ENCODE measurements at regions not wholly inside any gene's neighbourhood (a gene's known extent, or its start where the extent isn't known, plus 50 kb on each side); places are given as distances from the start of the nearest gene placed in this dataset.

DNA sequence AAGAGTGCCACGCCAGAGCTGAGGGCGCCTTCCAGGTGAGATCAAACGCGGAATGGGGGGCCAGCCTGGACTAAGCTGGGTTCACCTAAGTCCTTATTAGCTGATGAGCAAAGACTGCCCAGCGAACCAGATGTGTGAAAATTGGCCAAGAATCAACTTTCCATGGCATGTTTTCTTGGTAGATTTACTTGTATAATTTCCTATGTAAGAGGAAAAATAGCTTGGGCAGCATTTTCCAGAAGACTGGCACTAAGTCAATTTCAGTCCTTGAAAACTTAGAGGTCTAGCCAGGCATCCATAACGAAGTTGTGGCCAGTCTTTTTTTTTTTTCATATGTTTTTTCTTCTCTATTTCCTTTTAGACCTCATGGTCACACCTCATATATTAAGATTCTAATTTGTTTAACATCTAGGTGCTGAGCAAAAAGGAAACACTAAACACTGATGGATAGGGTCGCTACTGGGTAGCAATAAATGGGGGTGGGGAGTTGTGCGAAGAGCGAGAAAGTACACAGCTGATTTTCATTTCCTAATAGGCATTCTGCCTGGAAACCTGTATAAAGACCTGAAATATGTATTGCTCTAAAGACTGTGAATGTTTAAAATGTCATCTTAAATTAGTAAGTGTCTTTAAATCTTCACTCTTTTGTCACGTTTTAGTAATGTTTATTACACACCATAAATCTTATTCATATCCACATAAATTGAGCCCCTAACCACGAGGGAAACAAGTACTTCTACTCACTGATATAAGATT is 188.8 kb downstream of the CD83 start:
- Mint-ChIP-seq H3K27ac (no peak overlapping the region), H3K27me3 (peaks cover 10 to 18% of the 10 kb centered on the region in 2 donors), H3K4me1 (ENCODE audit: low read depth in 2 of 2) (no peaks in the 10 kb centered on the region), H3K36me3 (no peaks in the 10 kb centered on the region), H3K9me3 (no peaks in the 10 kb centered on the region), H3K4me3 (no peak overlapping the region)
- DNase-seq (ENCODE audit: low spot score) (no peak), ATAC-seq (no peak)

DNA sequence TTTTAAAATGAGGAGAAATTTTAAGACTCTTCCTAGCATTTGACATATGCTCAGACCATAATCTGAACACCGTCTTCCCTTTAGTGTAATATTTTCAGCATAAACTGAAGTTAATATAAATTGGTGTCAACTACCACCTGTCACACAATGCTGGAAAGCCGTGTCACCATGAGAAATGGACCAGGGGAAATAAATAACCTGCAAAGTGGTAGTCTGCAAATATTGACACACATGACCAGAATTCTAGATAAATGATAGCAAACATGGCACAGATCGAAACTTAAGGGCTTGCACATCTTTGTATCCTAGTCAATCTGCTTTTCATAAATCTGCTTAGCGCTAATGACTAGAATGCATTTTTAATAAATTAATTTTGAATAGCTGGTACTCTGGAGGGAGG is 191.9 kb downstream of the CD83 start:
- Mint-ChIP-seq H3K36me3 (no peaks in the 10 kb centered on the region), H3K27ac (no peak overlapping the region), H3K27me3 (peaks cover 6 to 9% of the 10 kb centered on the region in 2 donors), H3K4me1 (ENCODE audit: low read depth in 2 of 2) (no peaks in the 10 kb centered on the region), H3K4me3 (no peak overlapping the region), H3K9me3 (no peaks in the 10 kb centered on the region)
- no peak for ATAC-seq
- no peak for DNase-seq (ENCODE audit: low spot score)

DNA sequence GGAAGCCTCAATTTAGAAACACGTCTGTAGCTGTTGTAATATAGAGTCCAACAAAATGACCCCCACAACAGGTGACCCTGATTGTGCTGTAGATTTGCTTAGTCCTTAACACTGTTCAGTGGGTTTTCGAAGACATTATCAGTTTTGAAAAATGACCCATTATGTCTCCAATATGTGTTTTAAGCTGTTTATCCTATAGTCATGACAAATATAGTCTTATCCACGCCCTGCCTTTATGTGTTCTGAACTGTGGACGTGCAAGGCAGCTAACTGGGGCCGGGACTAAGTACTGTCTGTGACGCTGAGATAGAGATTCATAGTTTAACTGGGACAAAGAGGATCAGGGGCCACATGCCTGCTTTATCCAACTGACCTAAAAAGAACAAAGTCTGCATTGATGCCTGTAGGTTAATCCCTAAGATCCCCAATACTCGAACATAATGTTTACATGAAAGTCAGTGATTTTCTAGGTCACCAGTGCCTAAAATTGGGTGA is 192.4 kb downstream of the CD83 start:
- DNase-seq (ENCODE audit: low spot score) (no peak), ATAC-seq (no peak)
- Mint-ChIP-seq H3K4me3 (no peak overlapping the region), H3K9me3 (no peaks in the 10 kb centered on the region), H3K4me1 (ENCODE audit: low read depth in 2 of 2) (peaks cover 0 to 4% of the 10 kb centered on the region in 2 donors), H3K27me3 (peaks cover 6 to 9% of the 10 kb centered on the region in 2 donors), H3K36me3 (no peaks in the 10 kb centered on the region), H3K27ac (no peak overlapping the region)

DNA sequence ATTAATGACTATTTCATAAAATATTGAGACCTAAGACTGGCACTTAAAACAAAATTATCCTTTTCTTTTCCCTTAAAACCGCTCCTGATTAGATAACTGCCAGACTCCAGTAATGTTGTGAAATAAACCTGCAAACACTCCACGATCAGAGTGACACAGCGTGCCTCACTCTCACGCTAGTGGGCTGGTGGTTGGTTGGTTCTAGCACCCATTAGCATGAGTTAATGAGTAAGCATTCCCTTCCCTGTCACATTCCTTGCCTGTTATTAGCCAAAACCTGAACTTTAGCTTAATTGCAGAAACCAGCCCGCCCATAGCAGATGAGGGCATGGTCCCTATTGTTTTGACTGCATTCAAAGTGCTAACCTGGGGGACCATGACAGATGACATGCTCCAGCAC is 193.4 kb downstream of the CD83 start:
- Mint-ChIP-seq H3K27me3 (peaks cover 8 to 9% of the 10 kb centered on the region in 2 donors), H3K36me3 (no peaks in the 10 kb centered on the region), H3K4me1 (ENCODE audit: low read depth in 2 of 2) (peaks cover 0 to 6% of the 10 kb centered on the region in 2 donors), H3K9me3 (no peaks in the 10 kb centered on the region), H3K4me3 (no peak overlapping the region), H3K27ac (no peak overlapping the region)
- no peak for ATAC-seq
- no peak for DNase-seq (ENCODE audit: low spot score)

DNA sequence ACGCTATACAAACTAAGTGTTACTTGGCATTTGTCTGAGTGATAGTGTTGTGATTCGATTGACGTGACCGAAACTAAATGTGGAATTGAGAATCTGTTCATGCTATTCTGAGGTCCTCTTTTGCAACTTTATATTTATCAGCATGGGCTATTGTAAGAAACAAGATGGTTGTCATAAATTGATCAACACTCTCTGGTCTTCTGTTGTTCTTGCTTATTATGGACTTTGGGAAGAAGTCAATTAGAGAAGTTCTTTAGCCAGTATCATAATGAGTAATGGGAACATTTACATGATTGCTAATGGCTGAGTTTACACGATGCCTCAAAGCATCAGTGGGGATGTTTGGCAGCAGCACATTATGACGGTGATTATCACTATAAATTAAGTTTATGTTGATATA is 195.0 kb downstream of the CD83 start:
- no peaks in the 10 kb centered on the region for H3K36me3 Mint-ChIP-seq
- H3K4me1 Mint-ChIP-seq (ENCODE audit: low read depth in 2 of 2) = peaks cover 0 to 6% of the 10 kb centered on the region in 2 donors
- no peaks in the 10 kb centered on the region for H3K9me3 Mint-ChIP-seq
- H3K4me3 Mint-ChIP-seq = no peak overlapping the region
- H3K27ac Mint-ChIP-seq = no peak overlapping the region
- peaks cover 0 to 5% of the 10 kb centered on the region in 2 donors for H3K27me3 Mint-ChIP-seq
- ATAC-seq (no peak), DNase-seq (ENCODE audit: low spot score) (no peak)

DNA sequence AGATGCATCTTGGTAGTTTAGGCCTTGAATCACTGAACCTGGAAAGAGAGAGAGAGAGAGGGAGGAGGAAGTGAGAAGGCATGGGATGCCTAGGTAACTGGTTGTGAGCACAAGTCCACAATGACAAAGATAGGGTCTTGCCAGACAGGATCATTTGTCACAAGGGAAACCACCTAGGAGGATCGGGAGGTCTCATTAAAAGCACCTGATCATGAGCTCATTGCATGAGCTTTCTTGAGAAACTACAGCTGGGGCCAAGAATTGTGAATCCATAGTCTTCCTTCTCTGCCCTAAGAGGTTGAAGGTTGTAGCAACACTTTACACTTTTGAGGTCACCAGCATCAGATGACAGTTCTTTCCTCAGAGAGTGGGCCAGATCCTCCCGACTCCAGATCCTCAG is 195.7 kb downstream of the CD83 start:
- H3K9me3 Mint-ChIP-seq = no peaks in the 10 kb centered on the region
- ATAC-seq = no peak
- no peak overlapping the region for H3K4me3 Mint-ChIP-seq
- peaks cover 0 to 7% of the 10 kb centered on the region in 2 donors for H3K27me3 Mint-ChIP-seq
- peaks cover 0 to 6% of the 10 kb centered on the region in 2 donors for H3K4me1 Mint-ChIP-seq (ENCODE audit: low read depth in 2 of 2)
- no peak overlapping the region for H3K27ac Mint-ChIP-seq
- no peak for DNase-seq (ENCODE audit: low spot score)
- H3K36me3 Mint-ChIP-seq = no peaks in the 10 kb centered on the region

DNA sequence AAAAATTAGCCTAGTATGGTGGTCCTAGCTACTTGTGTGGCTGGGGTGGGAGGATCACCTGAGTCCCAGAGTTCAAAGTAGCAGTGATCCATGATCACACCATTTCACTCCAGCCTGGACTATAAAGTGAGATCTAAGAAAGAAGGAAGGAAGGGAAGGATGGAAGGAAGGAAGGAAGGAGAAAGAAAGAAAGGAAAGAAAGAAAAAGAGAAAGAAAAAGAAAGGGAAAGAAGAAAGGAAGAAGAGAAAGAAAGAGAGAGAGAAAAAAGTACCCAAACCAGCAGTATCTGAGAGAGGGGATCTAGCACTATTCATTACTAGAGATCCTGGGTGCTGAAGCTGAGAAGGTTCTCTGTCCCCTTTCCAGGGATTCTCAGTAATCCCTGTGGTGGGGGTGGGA is 197.8 kb downstream of the CD83 start:
- Mint-ChIP-seq H3K4me1 (ENCODE audit: low read depth in 2 of 2) (peaks cover 0 to 6% of the 10 kb centered on the region in 2 donors), H3K27ac (no peak overlapping the region), H3K27me3 (peaks cover 0 to 12% of the 10 kb centered on the region in 2 donors), H3K9me3 (no peaks in the 10 kb centered on the region), H3K4me3 (no peak overlapping the region), H3K36me3 (no peaks in the 10 kb centered on the region)
- no peak for DNase-seq (ENCODE audit: low spot score)
- no peak for ATAC-seq

DNA sequence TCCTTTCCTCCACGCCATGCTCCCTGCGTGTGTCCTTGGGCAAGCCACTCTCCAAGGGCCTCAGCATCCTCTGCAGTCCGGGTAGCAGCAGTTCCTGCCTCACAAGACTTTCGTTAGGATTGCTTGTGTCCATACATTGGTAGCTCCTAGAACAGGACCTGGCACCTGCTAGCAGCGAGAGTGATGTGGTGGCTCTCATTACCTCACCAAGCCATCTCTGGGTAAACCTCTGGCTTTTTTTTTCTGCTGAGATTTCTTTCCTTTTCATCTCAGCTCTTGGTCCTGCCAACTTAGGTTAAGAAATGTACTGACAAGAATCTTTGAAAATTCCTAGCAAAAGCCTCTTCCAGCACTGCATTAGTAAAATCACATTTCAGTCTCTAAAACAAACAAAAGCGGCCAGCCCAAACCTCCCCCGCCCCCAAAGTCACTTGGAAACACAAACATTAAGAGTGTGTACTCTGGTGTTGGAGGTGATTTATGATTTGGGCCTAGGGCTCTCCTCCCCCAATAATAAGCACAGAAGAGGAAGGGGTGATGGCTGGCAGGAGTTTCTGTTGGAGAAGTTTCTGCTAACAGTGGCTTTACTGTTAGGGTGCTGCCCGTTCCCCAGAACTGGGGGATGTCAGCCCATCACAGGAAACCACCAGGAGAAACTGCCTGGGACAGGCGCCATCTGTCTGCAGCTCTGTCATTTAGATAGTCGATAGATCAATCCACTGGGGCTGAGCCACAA is 199.2 kb downstream of the CD83 start:
- Mint-ChIP-seq H3K4me3 (no peak overlapping the region), H3K4me1 (ENCODE audit: low read depth in 2 of 2) (peaks cover 0 to 6% of the 10 kb centered on the region in 2 donors), H3K27me3 (peaks cover 0 to 16% of the 10 kb centered on the region in 2 donors), H3K9me3 (no peaks in the 10 kb centered on the region), H3K36me3 (no peaks in the 10 kb centered on the region), H3K27ac (no peak overlapping the region)
- DNase-seq (ENCODE audit: low spot score) (no peak), ATAC-seq (peak in 1 of 2 donors; percentile 43)

DNA sequence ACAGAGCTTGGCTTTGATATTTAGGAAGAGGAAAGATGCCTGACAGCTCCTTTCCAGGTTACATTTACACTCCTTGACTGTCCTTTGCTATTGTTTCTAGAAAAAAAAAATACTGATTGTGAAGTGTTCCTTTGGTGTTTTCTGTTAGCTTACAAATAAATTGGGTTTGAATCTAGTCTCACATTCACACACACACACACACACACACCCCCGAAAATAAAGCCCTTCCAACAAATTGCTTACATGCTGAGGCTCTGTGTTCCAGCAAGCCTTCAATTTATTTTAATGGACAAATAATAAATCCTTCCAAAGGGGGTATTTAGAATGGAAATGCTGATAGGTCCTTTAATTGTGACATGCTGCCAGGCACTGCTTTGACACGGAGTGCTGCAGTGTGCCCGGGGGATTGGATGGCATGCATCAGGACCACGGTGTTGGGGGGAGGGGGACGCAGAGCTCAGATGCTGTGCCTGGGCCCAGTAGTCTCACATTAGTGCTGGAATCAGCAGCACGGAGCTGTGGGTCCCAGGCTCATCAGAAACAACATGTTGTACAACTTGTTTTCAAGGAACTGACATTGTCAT is 199.9 kb downstream of the CD83 start:
- no peak for ATAC-seq
- peaks cover 3 to 6% of the 10 kb centered on the region in 2 donors for H3K4me1 Mint-ChIP-seq (ENCODE audit: low read depth in 2 of 2)
- DNase-seq (ENCODE audit: low spot score) = no peak
- H3K27me3 Mint-ChIP-seq = peaks cover 4 to 21% of the 10 kb centered on the region in 2 donors
- H3K36me3 Mint-ChIP-seq = no peaks in the 10 kb centered on the region
- no peaks in the 10 kb centered on the region for H3K9me3 Mint-ChIP-seq
- no peak overlapping the region for H3K27ac Mint-ChIP-seq
- H3K4me3 Mint-ChIP-seq = no peak overlapping the region

DNA sequence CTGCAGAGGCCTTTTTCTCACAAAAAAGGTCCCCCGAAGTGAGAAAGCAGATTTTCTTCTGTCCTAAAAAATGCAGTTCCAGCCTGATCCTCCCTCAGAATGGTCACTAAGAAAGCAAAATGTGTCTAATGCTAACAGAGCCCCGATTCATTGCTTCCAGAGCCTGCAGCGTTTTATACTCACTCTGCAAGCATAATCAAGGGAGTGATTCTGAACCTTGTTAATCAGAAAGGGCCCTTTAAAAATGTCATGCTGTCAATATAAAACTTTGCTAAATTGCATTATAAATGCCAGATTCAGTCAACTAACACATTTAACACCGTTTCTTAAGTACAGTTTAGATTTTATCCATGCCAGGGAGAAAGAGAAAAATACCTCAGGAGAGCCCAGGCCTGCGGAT is 202.8 kb downstream of the CD83 start:
- Mint-ChIP-seq H3K27ac (no peak overlapping the region), H3K27me3 (peaks cover 8 to 30% of the 10 kb centered on the region in 2 donors), H3K4me1 (ENCODE audit: low read depth in 2 of 2) (peaks cover 5 to 11% of the 10 kb centered on the region in 2 donors), H3K36me3 (no peaks in the 10 kb centered on the region), H3K4me3 (no peak overlapping the region), H3K9me3 (no peaks in the 10 kb centered on the region)
- no peak for ATAC-seq
- DNase-seq (ENCODE audit: low spot score) = no peak

DNA sequence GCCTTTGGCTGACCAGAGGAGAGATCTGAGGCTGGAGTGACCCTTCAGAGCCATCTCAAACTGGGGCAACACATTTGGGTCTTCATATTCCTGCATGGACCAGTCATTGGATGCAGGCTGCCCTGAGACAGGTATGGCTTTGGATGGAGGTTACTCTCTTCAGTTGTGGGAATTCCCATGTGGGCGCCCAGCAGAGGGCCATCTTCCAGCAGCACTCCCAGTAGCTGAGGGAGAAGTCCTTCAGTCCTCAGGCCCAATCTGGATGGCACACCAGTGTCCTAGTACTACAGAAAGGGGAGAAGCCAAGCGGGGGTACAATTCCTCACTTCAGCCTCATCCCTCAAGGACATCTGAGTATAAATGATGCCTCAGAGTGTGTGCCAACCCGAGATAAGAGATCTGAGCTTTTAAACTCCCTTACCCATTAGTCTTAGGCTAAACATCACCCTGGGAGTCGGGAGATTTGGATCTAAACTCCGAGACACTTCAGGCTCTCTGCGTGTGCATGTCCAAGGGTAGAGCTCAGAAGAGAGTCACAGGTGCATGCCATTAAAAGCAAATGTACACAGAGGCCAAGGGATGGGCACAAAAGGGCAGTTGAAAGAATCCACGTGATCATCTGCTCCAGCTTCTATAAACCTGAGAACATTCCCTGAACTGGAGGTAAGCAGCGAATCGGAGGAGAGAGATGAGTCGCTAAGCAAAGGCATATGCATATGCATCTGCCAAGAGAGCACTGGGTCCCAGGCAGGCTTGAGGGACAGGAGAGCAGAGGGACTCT is 204.6 kb downstream of the CD83 start:
- H3K27me3 Mint-ChIP-seq = peaks cover 8 to 30% of the 10 kb centered on the region in 2 donors
- DNase-seq (ENCODE audit: low spot score) (no peak), ATAC-seq (no peak)
- peaks cover 5 to 11% of the 10 kb centered on the region in 2 donors for H3K4me1 Mint-ChIP-seq (ENCODE audit: low read depth in 2 of 2)
- no peak overlapping the region for H3K4me3 Mint-ChIP-seq
- no peaks in the 10 kb centered on the region for H3K9me3 Mint-ChIP-seq
- no peaks in the 10 kb centered on the region for H3K36me3 Mint-ChIP-seq
- no peak overlapping the region for H3K27ac Mint-ChIP-seq

DNA sequence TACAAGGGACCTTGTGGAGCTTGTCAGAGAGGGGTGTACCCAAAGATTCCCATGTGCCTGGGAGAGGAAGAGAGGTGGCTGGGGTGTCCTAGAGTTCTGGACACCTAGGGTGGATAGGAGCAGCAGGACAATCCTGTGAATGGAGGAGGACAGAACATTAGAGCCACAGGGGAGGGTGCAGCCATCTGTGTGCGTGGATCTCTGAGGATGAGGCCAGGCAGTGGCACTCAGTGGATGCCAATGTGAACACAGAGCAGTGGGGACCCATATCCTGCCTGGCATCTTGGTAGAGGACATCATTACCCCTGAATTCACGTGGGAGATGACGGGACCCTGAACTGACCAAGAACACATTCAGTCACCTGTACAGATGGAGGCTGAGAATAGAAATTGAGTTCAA is 205.3 kb downstream of the CD83 start:
- Mint-ChIP-seq H3K27ac (no peak overlapping the region), H3K9me3 (no peaks in the 10 kb centered on the region), H3K27me3 (peaks cover 12 to 30% of the 10 kb centered on the region in 2 donors), H3K4me1 (ENCODE audit: low read depth in 2 of 2) (peaks cover 5 to 11% of the 10 kb centered on the region in 2 donors), H3K4me3 (no peak overlapping the region), H3K36me3 (no peaks in the 10 kb centered on the region)
- ATAC-seq (no peak), DNase-seq (ENCODE audit: low spot score) (no peak)

DNA sequence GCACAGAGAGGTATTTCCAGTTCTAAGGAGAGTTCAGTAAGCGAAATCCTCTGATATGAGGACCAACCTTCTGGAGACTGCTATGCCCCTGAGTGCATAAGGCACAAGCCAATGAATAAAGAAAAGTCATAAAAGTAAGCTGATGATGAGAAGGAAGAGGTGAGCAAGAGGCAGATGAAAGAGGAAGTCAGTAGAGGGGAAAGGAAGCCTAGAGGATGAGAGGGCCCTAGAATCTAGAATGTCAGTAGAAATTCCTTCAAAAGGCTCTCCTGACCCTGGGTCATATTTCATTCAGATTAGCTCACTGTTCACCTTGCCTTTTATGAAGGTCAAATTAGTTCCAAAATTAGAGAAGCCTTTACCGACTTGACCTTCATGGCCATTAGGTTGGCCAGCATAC is 209.2 kb downstream of the CD83 start:
- DNase-seq (ENCODE audit: low spot score) (no peak), ATAC-seq (no peak)

More for the DNA sequence above, 209.2 kb downstream of the CD83 start:
- Mint-ChIP-seq H3K9me3 (no peaks in the 10 kb centered on the region), H3K27me3 (peaks cover 19 to 20% of the 10 kb centered on the region in 2 donors), H3K4me3 (no peak overlapping the region), H3K36me3 (no peaks in the 10 kb centered on the region), H3K27ac (no peak overlapping the region), H3K4me1 (ENCODE audit: low read depth in 2 of 2) (peaks cover 5 to 11% of the 10 kb centered on the region in 2 donors)
